HEK293 (cell line): ENCODE measurements at regions not wholly inside any gene's neighbourhood (a gene's known extent, or its start where the extent isn't known, plus 50 kb on each side); places are given as distances from the start of the nearest gene placed in this dataset.

Experiments
- CTCF ChIA-PET: fragments of 350-600 bp; formaldehyde crosslinking; extraction: SDS; loops from one replicate; lab custom pipeline; 2021; ENCODE audit warnings: antibody characterized with exemption; lab: Yijun Ruan, JAX
- POLR2A ChIA-PET: fragments of 300-600 bp; formaldehyde crosslinking; extraction: SDS; loops from one replicate; lab custom pipeline; 2020; ENCODE audit warnings: antibody characterized with exemption, inconsistent platforms; lab: Yijun Ruan, JAX
- H3K27ac ChIP-seq: fragments of 200-500 bp; sonication (Bioruptor generic); 2 replicates; pipeline ENCODE4 v1.5.1; 2014; ENCODE audit warnings: low read depth, low read length, control low read depth, inconsistent platforms; ENCODE audit errors: extremely low read depth
- H3K36me3 ChIP-seq, 2 experiments: fragments of 200-500 bp in 1 of 2; sonication (Bioruptor generic) in 1 of 2; 1 replicate in 1 of 2; 2 replicates in 1 of 2; pipeline ENCODE4 v1.5.1; 2014 to 2017; ENCODE audit warnings: inconsistent platforms in 2 of 2, low read length in 2 of 2; ENCODE audit not compliant: control insufficient read depth in 2 of 2, insufficient read depth in 1 of 2
- H3K4me1 ChIP-seq: fragments of 200-500 bp; sonication (Bioruptor generic); 2 replicates; pipeline ENCODE4 v1.5.1; 2014; ENCODE audit warnings: mild to moderate bottlenecking, low read length, inconsistent platforms; ENCODE audit not compliant: control insufficient read depth, insufficient read depth
- H3K4me3 ChIP-seq: 2 replicates; pipeline ENCODE4 v1.5.1; 2011; ENCODE audit warnings: low read depth, mild to moderate bottlenecking, control low read depth, low read length, moderate library complexity
- H3K9me3 ChIP-seq: fragments of 200-500 bp; sonication (Bioruptor generic); 2 replicates; pipeline ENCODE4 v1.5.1; 2014; ENCODE audit warnings: low read depth, low read length, inconsistent platforms; ENCODE audit not compliant: control insufficient read depth, insufficient read depth
- BCL11B ChIP-seq: fragments of 450-650 bp; formaldehyde crosslinking; IDR thresholded peaks from 2 replicates; pipeline ENCODE4 v1.5.1; 2016; ENCODE audit warnings: low read depth, missing biosample characterization, missing genetic modification characterization
- GLI4 ChIP-seq: fragments of 450-650 bp; formaldehyde crosslinking; IDR thresholded peaks from 2 replicates; pipeline ENCODE4 v1.5.1; 2016; ENCODE audit warnings: missing biosample characterization, missing genetic modification characterization
- GLIS1 ChIP-seq: fragments of 450-650 bp; formaldehyde crosslinking; IDR thresholded peaks from 2 replicates; pipeline ENCODE4 v1.5.1; 2016; ENCODE audit warnings: missing biosample characterization, missing genetic modification characterization
- HIC1 ChIP-seq: fragments of 450-650 bp; formaldehyde crosslinking; IDR thresholded peaks from 2 replicates; pipeline ENCODE4 v1.5.1; 2016; ENCODE audit warnings: missing biosample characterization, missing genetic modification characterization
- HOXC10 ChIP-seq: sonication (generic); formaldehyde crosslinking; IDR thresholded peaks from 2 replicates; pipeline ENCODE4 v1.8.1; 2023; ENCODE audit warnings: mild to moderate bottlenecking, missing genetic modification reagents
- RBAK ChIP-seq: fragments of 450-650 bp; formaldehyde crosslinking; IDR thresholded peaks from 2 replicates; pipeline ENCODE4 v1.5.1; 2016; ENCODE audit warnings: missing biosample characterization, missing genetic modification characterization
- SALL2 ChIP-seq: fragments of 450-650 bp; formaldehyde crosslinking; IDR thresholded peaks from 2 replicates; pipeline ENCODE4 v1.5.0; 2017; ENCODE audit warnings: missing biosample characterization, mild to moderate bottlenecking, missing genetic modification characterization, borderline replicate concordance
- SP2 ChIP-seq: fragments of 450-650 bp; formaldehyde crosslinking; IDR thresholded peaks from 2 replicates; pipeline ENCODE4 v1.5.1; 2016; ENCODE audit warnings: missing biosample characterization, missing genetic modification characterization
- YY2 ChIP-seq: fragments of 450-650 bp; formaldehyde crosslinking; IDR thresholded peaks from 2 replicates; pipeline ENCODE4 v1.5.1; 2016; ENCODE audit warnings: missing biosample characterization, missing genetic modification characterization
- ZNF112 ChIP-seq: fragments of 450-650 bp; formaldehyde crosslinking; IDR thresholded peaks from 2 replicates; pipeline ENCODE4 v1.5.0; 2017; ENCODE audit warnings: missing biosample characterization, missing genetic modification characterization
- ZNF114 ChIP-seq: fragments of 450-650 bp; formaldehyde crosslinking; IDR thresholded peaks from 2 replicates; pipeline ENCODE4 v1.5.0; 2017; ENCODE audit warnings: missing biosample characterization, missing genetic modification characterization
- ZNF133 ChIP-seq: fragments of 450-650 bp; formaldehyde crosslinking; IDR thresholded peaks from 2 replicates; pipeline ENCODE4 v1.5.1; 2016; ENCODE audit warnings: missing biosample characterization, missing genetic modification characterization
- ZNF175 ChIP-seq: fragments of 450-650 bp; formaldehyde crosslinking; IDR thresholded peaks from 2 replicates; pipeline ENCODE4 v1.5.1; 2016; ENCODE audit warnings: missing biosample characterization, missing genetic modification characterization
- ZNF2 ChIP-seq: fragments of 450-650 bp; formaldehyde crosslinking; IDR thresholded peaks from 2 replicates; pipeline ENCODE4 v1.5.1; 2016; ENCODE audit warnings: missing biosample characterization, missing genetic modification characterization
- ZNF221 ChIP-seq: fragments of 450-650 bp; formaldehyde crosslinking; IDR thresholded peaks from 2 replicates; pipeline ENCODE4 v1.5.1; 2017; ENCODE audit warnings: missing biosample characterization, missing genetic modification characterization, borderline replicate concordance
- ZNF292 ChIP-seq: fragments of 450-650 bp; formaldehyde crosslinking; IDR thresholded peaks from 2 replicates; pipeline ENCODE4 v1.5.1; 2016; ENCODE audit warnings: low read depth, missing biosample characterization, missing genetic modification characterization, borderline replicate concordance
- ZNF324 ChIP-seq: fragments of 450-650 bp; formaldehyde crosslinking; IDR thresholded peaks from 2 replicates; pipeline ENCODE4 v1.5.1; 2016; ENCODE audit warnings: missing biosample characterization, missing genetic modification characterization
- ZNF391 ChIP-seq: fragments of 450-650 bp; formaldehyde crosslinking; IDR thresholded peaks from 2 replicates; pipeline ENCODE4 v1.5.1; 2016; ENCODE audit warnings: low read depth, missing biosample characterization, missing genetic modification characterization, borderline replicate concordance
- ZNF423 ChIP-seq: fragments of 450-650 bp; formaldehyde crosslinking; IDR thresholded peaks from 2 replicates; pipeline ENCODE4 v1.5.1; 2016; ENCODE audit warnings: missing biosample characterization, missing genetic modification characterization
- ZNF48 ChIP-seq: fragments of 450-650 bp; formaldehyde crosslinking; IDR thresholded peaks from 2 replicates; pipeline ENCODE4 v1.5.1; 2016; ENCODE audit warnings: missing biosample characterization, missing genetic modification characterization
- ZNF501 ChIP-seq: fragments of 450-650 bp; formaldehyde crosslinking; IDR thresholded peaks from 2 replicates; pipeline ENCODE4 v1.5.1; 2016; ENCODE audit warnings: missing biosample characterization, missing genetic modification characterization
- ZNF600 ChIP-seq: fragments of 450-650 bp; formaldehyde crosslinking; IDR thresholded peaks from 2 replicates; pipeline ENCODE4 v1.5.1; 2016; ENCODE audit warnings: missing biosample characterization, missing genetic modification characterization
- ZNF677 ChIP-seq: fragments of 450-650 bp; IDR thresholded peaks from 2 replicates; pipeline ENCODE4 v1.5.0; 2018; ENCODE audit warnings: missing biosample characterization, mild to moderate bottlenecking, missing genetic modification characterization, moderate library complexity
- ZNF701 ChIP-seq: fragments of 450-650 bp; formaldehyde crosslinking; IDR thresholded peaks from 2 replicates; pipeline ENCODE4 v1.5.1; 2016; ENCODE audit warnings: missing biosample characterization, missing genetic modification characterization
- ZNF837 ChIP-seq: fragments of 450-650 bp; formaldehyde crosslinking; IDR thresholded peaks from 2 replicates; pipeline ENCODE4 v1.5.1; 2016; ENCODE audit warnings: missing biosample characterization, missing genetic modification characterization
- ZSCAN16 ChIP-seq: fragments of 450-650 bp; formaldehyde crosslinking; IDR thresholded peaks from 2 replicates; pipeline ENCODE4 v1.5.1; 2016; ENCODE audit warnings: missing biosample characterization, missing genetic modification characterization
- ZXDB ChIP-seq: fragments of 450-650 bp; formaldehyde crosslinking; IDR thresholded peaks from 2 replicates; pipeline ENCODE4 v1.5.1; 2016; ENCODE audit warnings: missing biosample characterization, missing genetic modification characterization
- TF ChIP-seq, protein P1 (sequence below): fragments of 450-650 bp; formaldehyde crosslinking; IDR thresholded peaks from 2 replicates; pipeline ENCODE4 v1.5.1; 2016; ENCODE audit warnings: missing biosample characterization, missing genetic modification characterization
- TF ChIP-seq, protein P2 (sequence below): fragments of 450-650 bp; formaldehyde crosslinking; IDR thresholded peaks from 2 replicates; pipeline ENCODE4 v1.5.1; 2017; ENCODE audit warnings: missing biosample characterization, mild to moderate bottlenecking, missing genetic modification characterization, moderate library complexity
- TF ChIP-seq, protein P3 (sequence below): fragments of 450-650 bp; formaldehyde crosslinking; IDR thresholded peaks from 2 replicates; pipeline ENCODE4 v1.5.1; 2016; ENCODE audit warnings: missing biosample characterization, missing genetic modification characterization, low read depth

DNA sequence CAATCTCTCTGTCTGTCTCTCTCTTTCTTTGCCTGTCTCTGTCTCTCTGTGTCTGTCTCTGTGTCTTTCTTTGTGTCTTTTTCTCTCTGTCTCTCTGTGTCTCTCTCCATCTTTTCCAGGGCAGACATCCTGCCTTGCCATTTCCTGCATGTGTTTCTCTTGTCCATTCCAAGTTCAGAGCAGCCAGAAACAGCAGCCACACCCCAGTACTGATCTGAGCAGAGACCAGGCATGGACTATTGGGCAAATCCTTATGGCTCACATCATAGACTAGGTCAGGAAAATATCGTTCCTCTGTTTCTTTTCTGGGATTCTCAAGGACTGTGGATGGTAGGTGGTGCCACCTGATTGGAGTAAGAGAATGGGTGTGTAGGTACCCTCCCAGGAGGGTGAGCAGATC, 95.8 kb downstream of the RAMP3 start:
- CTCF ChIA-PET, result no interaction called here
- Histone ChIP-seq H3K27ac (no peak overlapping the region), H3K9me3 (no peaks in the 10 kb centered on the region), H3K36me3 (no peaks in the 10 kb centered on the region), H3K4me1 (no peaks in the 10 kb centered on the region), H3K4me3 (no peak overlapping the region)
- TF ChIP-seq BCL11B (no peak), ZNF600 (tag by site-specific recombination) (no peak), ZNF391 (tag by site-specific recombination) (no peak), ZNF837 (tag by site-specific recombination) (no peak), HIC1 (tag by site-specific recombination) (no peak), RBAK (no peak), ZNF701 (no peak), ZSCAN16 (tag by site-specific recombination) (no peak), YY2 (no peak), ZNF324 (tag by site-specific recombination) (no peak), ZNF221 (no peak), ZNF501 (tag by site-specific recombination) (no peak), ZNF114 (tag by site-specific recombination) (no peak)
- TF ChIP-seq, protein P1, sequence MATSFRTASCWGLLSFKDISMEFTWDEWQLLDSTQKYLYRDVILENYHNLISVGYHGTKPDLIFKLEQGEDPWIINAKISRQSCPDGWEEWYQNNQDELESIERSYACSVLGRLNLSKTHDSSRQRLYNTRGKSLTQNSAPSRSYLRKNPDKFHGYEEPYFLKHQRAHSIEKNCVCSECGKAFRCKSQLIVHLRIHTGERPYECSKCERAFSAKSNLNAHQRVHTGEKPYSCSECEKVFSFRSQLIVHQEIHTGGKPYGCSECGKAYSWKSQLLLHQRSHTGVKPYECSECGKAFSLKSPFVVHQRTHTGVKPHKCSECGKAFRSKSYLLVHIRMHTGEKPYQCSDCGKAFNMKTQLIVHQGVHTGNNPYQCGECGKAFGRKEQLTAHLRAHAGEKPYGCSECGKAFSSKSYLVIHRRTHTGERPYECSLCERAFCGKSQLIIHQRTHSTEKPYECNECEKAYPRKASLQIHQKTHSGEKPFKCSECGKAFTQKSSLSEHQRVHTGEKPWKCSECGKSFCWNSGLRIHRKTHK, result no peak
- POLR2A ChIA-PET, result no interaction called here

DNA sequence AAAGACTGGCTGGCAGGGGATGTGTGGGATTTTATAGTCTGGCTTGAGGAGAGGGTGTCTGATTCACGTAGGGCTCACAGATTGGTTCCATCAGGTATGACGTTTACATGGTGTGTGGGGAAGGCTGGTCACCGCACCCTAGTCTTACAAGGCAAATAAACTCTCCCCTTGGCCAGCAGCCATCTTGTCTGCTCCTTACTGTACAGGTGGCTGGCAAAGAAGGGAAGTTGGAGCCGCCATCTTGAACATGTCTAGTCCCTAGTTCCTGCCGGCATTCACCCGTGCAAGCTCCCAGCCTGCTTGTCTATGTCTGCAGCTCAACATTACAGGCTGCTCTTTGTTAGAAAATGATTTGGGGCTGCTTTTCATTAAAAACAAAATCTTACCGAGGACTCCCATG, 97.6 kb downstream of the RAMP3 start:
- CTCF ChIA-PET, result no interaction called here
- Histone ChIP-seq H3K27ac (no peak overlapping the region), H3K9me3 (no peaks in the 10 kb centered on the region), H3K36me3 (no peaks in the 10 kb centered on the region), H3K4me3 (no peak overlapping the region), H3K4me1 (no peaks in the 10 kb centered on the region)
- no peak for TF ChIP-seq ZNF2 (tag by site-specific recombination)
- POLR2A ChIA-PET, result no interaction called here

- Histone ChIP-seq H3K4me3 (no peak overlapping the region), H3K9me3 (no peaks in the 10 kb centered on the region), H3K27ac (no peak overlapping the region), H3K4me1 (no peaks in the 10 kb centered on the region), H3K36me3 (no peaks in the 10 kb centered on the region)
- CTCF ChIA-PET, result interaction anchor here (0.5 kb wide), 1 partner anchor 1196 kb away, joined by 3 read pairs; no protein-coding TSS in a partner anchor
- POLR2A ChIA-PET, result no interaction called here
- no peak for TF ChIP-seq SALL2 (tag by site-specific recombination)
- no peak for TF ChIP-seq SP2 (tag by site-specific recombination)
- TF ChIP-seq GLI4 (tag by site-specific recombination), result no peak
- TF ChIP-seq ZNF133 (tag by site-specific recombination), result no peak
- TF ChIP-seq ZNF112 (tag by site-specific recombination), result no peak
- TF ChIP-seq ZNF292 (tag by site-specific recombination), result no peak
- TF ChIP-seq HOXC10 (CRISPR knock-in tag), result no peak
- TF ChIP-seq GLIS1, result no peak
- no peak for TF ChIP-seq ZNF677 (tag by site-specific recombination)
- TF ChIP-seq, protein P2, sequence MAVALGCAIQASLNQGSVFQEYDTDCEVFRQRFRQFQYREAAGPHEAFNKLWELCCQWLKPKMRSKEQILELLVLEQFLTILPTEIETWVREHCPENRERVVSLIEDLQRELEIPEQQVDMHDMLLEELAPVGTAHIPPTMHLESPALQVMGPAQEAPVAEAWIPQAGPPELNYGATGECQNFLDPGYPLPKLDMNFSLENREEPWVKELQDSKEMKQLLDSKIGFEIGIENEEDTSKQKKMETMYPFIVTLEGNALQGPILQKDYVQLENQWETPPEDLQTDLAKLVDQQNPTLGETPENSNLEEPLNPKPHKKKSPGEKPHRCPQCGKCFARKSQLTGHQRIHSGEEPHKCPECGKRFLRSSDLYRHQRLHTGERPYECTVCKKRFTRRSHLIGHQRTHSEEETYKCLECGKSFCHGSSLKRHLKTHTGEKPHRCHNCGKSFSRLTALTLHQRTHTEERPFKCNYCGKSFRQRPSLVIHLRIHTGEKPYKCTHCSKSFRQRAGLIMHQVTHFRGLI, result no peak
- no peak for TF ChIP-seq ZNF175 (tag by site-specific recombination)
- no peak for TF ChIP-seq ZXDB (tag by site-specific recombination)
- TF ChIP-seq, protein P3, sequence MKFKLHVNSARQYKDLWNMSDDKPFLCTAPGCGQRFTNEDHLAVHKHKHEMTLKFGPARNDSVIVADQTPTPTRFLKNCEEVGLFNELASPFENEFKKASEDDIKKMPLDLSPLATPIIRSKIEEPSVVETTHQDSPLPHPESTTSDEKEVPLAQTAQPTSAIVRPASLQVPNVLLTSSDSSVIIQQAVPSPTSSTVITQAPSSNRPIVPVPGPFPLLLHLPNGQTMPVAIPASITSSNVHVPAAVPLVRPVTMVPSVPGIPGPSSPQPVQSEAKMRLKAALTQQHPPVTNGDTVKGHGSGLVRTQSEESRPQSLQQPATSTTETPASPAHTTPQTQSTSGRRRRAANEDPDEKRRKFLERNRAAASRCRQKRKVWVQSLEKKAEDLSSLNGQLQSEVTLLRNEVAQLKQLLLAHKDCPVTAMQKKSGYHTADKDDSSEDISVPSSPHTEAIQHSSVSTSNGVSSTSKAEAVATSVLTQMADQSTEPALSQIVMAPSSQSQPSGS, result no peak
- no peak for TF ChIP-seq ZNF48 (tag by site-specific recombination)
- no peak for TF ChIP-seq ZNF423 (tag by site-specific recombination)
These were observed 98.7 kb downstream of the RAMP3 start for GRCh38 chr7:45256309-45256708.
